Ammon's horn (tissue), 1 donor: ENCODE measurements at regions not wholly inside any gene's neighbourhood (a gene's known extent, or its start where the extent isn't known, plus 50 kb on each side); places are given as distances from the start of the nearest gene placed in this dataset.

Source experiments
- DNase-seq: peaks from one replicate; pipeline ENCODE4 v3.0.0-alpha.2; 2016; ENCODE audit warnings: low spot score

DNA sequence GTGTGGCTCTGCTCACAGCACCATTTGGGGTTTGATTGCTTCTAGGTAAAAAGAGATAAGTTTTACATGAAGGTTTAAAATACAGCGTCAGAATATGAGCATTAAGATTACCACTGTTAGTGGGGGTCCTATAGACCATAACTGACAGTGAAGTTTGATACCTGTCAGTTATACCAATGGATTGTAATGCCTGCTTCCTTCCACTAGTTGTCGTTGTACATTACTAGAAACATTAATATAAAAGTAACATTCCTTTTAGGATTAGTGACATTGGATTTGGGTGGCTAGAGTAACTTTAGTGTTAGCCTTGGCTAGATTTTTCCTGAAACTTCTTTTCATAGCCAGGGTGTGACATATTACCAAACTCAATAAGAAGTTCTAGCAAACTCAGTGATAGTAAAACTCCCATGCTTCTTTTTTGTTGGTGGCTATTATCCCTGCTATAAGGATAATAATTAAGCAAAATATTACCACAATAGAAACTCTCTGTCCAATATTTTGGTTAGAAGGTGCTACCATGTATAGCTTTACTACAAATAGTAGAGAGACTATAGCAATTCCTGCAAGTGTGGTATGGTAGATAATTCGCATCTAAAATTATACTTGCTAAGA lies 57.1 kb downstream of the FAM181B start:
- DNase-seq, result no peak

DNA sequence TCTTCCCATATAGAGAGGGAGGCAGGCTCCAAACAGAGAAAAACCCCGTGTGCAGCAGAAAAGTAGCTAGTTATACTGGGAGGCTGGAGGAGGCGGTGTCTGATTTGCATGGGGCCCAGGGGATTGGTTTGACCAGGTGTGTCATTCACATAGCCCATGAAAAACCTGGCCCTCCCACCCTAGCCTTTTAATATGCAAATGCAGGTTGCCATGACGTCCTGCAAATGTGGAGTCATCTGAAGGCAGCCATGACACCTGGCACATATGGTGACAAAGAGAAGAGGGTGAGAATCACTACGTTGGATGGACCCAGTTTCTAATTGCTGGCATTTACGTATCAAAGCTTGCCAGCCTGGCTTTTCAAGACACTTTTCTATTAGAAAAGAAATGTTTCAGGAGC lies 57.8 kb downstream of the FAM181B start:
- no peak for DNase-seq

GRCh38 chr11:82673631-82674030 lies 60.0 kb downstream of the FAM181B start:
- no peak for DNase-seq

GRCh38 chr11:82671451-82671850 lies 62.2 kb downstream of the FAM181B start:
- no peak for DNase-seq

GRCh38 chr11:82663535-82663934 lies 70.1 kb downstream of the FAM181B start:
- peak; percentile 37 for DNase-seq

DNA sequence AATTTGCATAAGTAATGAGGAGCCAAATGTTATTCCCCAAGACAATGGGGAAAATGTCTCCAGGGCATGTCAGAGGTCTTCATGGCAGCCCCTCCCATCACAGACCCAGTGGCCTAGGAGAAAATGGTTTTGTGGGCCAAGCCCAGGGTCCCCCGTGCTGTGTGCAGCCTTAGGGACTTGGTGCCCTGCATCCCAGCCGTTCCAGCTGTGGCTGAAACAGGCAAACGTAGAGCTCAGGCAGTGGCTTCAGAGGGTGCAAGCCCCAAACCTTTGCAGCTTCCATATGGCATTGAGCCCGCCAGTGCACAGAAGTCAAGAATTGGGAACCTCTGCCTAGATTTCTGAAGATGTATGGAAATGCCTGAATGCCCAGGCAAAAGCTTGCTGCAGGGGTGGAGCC lies 79.9 kb downstream of the FAM181B start:
- no peak for DNase-seq

DNA sequence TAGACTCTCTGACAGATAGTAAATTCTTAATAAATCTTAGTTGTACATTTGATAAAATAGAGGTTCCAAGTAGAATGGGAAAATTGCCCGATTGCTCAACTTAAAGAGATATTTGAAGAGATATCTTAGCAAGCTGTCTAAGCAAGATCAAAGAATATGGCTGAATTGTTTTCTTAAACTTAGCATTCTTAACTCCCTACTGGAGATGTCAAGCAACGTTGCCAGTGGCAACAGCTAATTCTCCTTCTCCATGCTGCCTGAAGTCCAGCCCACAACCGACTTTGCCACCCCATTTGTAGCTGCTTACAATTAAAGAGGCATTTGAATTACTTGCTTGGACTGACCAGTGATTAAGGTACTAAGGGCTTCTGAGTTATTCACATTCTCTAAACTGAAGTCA lies 94.4 kb downstream of the FAM181B start:
- DNase-seq, result no peak

- DNase-seq, result no peak
These were observed 97.0 kb downstream of the FAM181B start for GRCh38 chr11:82636615-82637014.

DNA sequence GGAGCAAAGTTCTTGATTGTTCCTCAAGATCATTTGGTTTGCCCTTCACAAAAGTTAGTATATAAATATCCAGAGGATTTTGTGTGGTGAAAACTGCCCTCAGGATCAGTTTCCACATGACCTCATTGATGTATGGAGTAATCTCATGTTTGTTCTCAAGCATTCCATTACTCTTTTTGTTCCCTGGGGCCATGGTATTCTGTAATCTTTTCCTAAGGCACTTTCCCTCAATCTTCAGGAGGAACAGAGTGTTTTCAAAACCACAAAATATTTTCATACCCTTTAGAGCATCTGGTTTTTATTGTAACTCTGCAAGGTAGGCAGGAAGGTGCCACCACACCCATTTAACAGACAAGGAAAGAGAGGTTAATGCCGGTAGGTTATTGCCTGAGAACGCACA lies 99.6 kb downstream of the FAM181B start:
- no peak for DNase-seq

DNA sequence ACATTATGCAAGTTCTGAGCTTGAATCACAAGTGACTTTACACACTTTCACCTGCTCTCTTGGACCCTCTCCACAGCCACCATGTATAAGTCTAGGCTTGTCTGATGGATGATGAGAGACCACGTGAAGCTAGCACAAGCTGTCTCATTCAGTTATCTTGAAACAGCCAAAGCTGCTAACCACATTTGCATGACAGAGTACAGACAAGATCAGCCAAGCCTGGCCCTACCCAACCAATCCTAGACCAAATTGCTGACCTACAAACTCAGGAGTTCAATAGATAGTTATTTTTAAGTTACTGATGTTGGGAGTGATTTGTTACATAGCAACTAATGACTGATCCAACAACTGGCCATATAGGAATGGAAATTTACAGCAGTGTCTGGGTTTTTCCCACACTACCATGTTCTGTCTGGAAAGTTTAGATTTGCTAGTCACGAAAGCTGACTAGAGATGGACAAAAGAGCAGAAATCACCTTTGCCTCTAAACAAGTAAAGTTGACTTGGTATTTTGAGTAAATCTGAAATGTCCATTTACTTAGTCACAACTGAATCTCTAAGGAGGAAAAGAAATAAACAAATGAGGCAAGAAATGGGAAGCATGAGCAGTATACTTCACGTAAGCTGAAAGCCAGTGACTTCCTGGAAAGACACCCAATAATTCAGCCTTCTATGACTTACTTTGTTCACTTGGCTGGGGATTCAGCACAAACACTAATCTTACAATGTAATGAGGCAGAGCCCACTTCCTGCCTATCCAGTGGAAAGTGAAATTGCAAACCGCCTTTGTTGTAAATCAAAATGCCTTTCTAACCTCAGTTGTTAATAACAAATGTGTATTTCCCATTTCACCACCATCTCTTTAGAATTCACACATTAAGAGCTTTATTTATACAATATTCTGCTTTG lies 101.7 kb downstream of the FAM181B start:
- no peak for DNase-seq

- no peak for DNase-seq
These were observed 123.0 kb downstream of the FAM181B start for GRCh38 chr11:82610671-82611070.

DNA sequence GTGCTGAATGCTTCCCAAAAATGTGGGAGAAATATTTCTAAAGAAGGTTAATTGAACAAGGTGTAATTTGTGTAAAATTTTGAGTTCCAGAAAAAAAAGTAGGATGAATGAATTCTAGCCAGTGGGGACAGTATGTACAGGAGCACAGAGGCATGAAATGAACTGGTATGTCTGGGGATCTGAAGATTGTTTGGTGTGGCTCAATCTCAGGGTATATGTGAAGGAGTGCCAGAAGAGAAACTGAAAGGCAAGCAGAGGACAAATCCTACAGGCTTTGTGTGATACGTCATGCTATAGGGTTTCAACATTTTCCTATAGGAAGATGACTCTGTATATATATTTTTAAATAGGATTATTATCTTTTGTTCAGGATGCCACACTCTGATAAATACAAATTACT lies 126.9 kb downstream of the FAM181B start:
- no peak for DNase-seq

GRCh38 chr11:82601711-82602110 lies 132.0 kb downstream of the FAM181B start:
- DNase-seq, result no peak

DNA sequence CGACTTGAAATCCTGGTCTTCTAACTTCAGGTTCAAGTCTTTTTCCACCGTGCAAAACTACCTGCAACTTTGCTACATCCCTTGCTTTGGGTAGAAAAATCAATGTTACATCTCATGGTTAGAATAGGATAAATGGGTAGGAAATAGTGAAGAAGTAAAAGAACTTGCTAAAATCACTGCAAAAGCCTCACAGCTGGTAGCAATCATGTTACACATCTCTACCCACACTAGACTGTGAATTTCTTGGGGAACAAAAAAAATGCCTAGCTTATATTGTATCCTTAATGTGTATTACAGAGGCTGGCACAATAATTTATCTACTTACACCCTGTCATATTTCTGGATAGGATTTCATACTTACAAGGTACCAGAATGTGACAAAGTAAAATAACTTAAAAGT lies 133.8 kb downstream of the FAM181B start:
- no peak for DNase-seq

GRCh38 chr11:82586581-82586980 lies 147.1 kb downstream of the FAM181B start:
- DNase-seq, result no peak

DNA sequence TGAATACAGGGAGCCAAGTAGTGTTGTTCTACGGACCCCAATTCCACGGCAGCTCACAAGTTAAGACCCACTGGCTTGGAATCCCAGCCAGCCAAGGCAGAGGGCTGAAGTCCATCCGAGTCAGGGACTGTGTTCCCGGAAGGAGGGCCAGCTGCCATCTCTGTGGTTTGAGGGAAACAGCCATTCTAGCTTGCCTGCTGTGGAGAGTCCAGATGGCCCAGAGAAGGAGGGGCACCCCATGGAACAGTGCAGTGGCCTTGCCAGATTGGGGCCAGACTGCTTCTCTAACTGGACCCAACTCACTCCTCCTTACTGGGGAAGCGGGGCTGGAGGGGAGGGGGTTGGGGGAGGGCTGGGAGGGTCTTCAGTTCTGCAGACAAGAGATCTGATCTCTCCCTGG lies 156.4 kb downstream of the FAM181B start:
- no peak for DNase-seq

GRCh38 chr11:82560836-82561235 lies 172.8 kb downstream of the FAM181B start:
- DNase-seq, result no peak

DNA sequence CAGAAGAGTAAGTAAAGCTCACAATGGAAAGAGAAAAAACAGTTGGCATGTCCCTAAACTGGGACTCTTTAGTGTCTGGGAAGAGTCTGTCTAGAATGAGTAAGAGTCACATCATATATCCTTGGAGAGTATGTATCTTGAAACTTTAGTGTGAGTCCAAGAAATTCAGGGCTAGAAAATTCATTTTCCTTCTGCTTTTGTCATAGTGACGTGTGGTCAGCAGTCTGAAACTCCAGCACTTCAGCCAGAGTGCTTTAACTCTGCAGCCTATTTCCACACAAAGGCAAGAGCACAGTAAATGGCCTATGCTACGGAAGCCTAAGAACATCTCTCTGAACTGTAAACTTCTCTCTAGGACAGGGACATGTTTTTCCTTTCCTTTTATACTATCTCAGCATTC lies 174.1 kb downstream of the FAM181B start:
- peak; percentile 26 for DNase-seq

DNA sequence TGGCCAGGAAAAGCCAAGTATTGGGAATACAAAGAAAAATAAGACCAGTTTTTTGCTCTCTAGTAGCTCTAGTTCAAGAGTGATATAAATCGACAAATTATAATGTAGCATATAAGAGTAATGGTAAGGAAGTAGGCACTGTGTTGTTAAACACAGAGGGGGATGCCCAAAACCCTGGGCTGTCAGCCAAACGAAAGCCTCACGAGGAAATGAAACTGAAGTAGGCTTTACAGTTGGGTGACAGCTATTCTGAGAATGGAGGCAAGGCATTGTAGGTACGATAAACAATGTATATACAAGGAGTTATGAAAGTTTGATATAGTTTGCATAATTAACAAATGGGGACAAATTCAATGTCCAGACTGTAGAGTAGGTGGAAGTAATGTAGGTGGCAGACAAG lies 176.4 kb downstream of the FAM181B start:
- DNase-seq, result peak; percentile 46

DNA sequence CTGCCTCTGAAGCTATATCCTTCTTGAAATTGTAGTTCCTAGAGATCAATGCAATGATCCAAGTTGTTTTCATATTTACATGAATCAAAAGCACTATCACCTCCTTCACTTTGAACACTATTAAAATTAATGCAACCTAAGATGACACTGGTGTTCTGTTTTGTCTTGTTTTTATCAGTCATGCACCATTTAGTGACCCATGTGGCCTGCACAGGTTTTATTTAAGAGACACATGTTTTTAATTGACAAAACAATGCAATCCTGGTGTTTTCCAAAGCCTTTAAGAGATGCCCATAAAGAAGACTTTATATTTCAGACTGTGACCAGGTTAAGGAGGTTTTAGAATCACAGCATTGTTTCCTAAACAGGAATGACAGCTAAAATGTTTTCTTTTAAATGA lies 177.5 kb downstream of the FAM181B start:
- DNase-seq, result no peak

DNA sequence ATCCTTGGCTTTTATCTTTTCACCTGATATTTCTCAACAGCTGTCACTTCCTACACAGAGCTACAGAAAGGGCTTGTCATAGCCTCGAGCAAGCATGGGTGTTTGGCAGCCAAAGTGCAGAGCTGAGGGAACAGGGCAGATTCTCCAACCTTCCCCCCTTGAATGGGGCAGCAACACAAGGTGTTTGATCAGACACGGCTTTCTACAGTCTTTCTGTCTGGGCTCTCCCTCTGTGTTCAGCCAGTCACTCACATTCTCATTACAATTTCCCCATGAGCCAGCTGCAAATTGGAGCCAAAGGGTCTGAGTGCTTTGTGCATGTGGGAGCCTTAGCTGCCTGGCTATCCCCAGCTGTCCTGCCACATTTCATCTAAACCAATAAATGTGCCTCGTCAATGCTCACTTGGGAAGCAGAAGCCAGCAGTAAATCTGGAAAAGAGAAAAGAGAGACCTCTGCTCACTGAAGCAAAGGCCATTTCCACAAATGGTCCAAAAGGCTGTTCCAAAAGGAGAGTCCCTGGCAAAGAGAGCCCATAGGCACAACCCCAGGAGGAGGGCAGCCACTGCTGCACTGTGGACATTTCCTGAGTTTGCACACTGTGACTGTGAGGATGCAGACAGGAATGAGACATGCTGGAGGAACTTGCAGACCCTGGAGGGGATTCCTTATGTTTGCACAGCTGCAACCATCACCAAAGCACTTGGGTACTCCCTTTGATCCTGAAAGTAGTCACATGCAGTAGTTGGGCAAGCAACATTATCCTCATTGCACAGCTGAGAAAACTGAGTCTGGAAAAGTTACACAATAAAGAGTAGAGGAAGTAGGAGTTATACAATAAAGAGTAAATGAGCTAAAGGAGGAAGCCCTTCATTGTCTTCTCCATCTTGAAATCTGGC lies 186.8 kb downstream of the FAM181B start:
- peak; percentile 7 for DNase-seq

GRCh38 chr11:82539669-82540068 lies 194.0 kb downstream of the FAM181B start:
- no peak for DNase-seq

DNA sequence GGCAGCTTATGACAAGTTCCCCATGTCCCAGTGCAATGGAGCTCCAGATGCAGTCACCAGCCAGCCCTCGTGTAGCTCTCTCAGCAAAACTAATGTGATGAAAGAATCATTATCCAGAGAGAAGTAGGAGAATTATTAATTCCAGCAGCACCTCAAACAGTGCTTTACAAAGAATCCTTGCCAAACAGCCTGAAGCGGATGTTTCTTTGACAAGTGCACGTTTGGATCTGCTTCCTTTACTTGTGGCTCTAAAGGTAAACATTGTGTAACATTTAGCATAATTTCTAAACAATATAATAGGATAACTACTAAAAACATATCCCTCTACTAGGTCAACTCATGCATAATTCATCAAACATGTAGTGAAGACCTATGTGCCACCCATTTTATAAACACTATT lies 197.0 kb downstream of the FAM181B start:
- DNase-seq, result no peak
